Naive thymus-derived CD8-positive, alpha-beta T cell (primary cell): ENCODE measurements at regions not wholly inside any gene's neighbourhood (a gene's known extent, or its start where the extent isn't known, plus 50 kb on each side); places are given as distances from the start of the nearest gene placed in this dataset.

Source experiments
- ATAC-seq, 2 donors: fragments of 150-1000 bp; cut with Tn5 transposase in 1 of 2; sonication (Bioruptor Pico), chemical (Tn5 transposase) in 1 of 2; 1 replicate in 1 of 2; 2 replicates in 1 of 2; pipeline ENCODE4 v1.10.0; 2021; ENCODE audit warnings: mild to moderate bottlenecking in 2 of 2, moderate library complexity in 2 of 2
- POLR2A ChIA-PET: fragments of 350-600 bp; sonication (Branson Sonifier 250); formaldehyde crosslinking; loops from one replicate; lab custom pipeline; 2021; ENCODE audit warnings: antibody characterized with exemption; lab: Charles Lee
- DNase-seq, 10 donors: peaks; one replicate each; pipeline versions ENCODE4 v3.0.0 to v3.0.0-alpha.2; 2020 to 2022
- H3K27ac Mint-ChIP-seq, 10 donors: one replicate each; pipeline ENCODE4 v1.8.0; 2020 to 2022; ENCODE audit warnings: mild to moderate bottlenecking in 10 of 10, mixed read lengths in 10 of 10, moderate library complexity in 4 of 10, inconsistent platforms in 1 of 10
- H3K27me3 Mint-ChIP-seq, 5 donors: one replicate each; pipeline ENCODE4 v1.8.0; 2021 to 2022; ENCODE audit warnings: mixed read lengths in 5 of 5
- H3K36me3 Mint-ChIP-seq, 3 donors: one replicate each; pipeline ENCODE4 v1.8.0; 2020 to 2022; ENCODE audit warnings: mixed read lengths in 3 of 3, mild to moderate bottlenecking in 2 of 3, inconsistent platforms in 1 of 3
- H3K4me1 Mint-ChIP-seq, 4 donors: one replicate each; pipeline ENCODE4 v1.8.0; 2021 to 2022; ENCODE audit warnings: mixed read lengths in 4 of 4
- H3K4me3 Mint-ChIP-seq, 10 donors: one replicate each; pipeline ENCODE4 v1.8.0; 2020 to 2022; ENCODE audit warnings: mild to moderate bottlenecking in 10 of 10, mixed read lengths in 10 of 10, moderate library complexity in 6 of 10, inconsistent platforms in 1 of 10
- H3K9me3 Mint-ChIP-seq, 9 donors: one replicate each; pipeline ENCODE4 v1.8.0; 2020 to 2022; ENCODE audit warnings: mixed read lengths in 9 of 9, mild to moderate bottlenecking in 3 of 9, inconsistent platforms in 1 of 9, moderate library complexity in 1 of 9

DNA sequence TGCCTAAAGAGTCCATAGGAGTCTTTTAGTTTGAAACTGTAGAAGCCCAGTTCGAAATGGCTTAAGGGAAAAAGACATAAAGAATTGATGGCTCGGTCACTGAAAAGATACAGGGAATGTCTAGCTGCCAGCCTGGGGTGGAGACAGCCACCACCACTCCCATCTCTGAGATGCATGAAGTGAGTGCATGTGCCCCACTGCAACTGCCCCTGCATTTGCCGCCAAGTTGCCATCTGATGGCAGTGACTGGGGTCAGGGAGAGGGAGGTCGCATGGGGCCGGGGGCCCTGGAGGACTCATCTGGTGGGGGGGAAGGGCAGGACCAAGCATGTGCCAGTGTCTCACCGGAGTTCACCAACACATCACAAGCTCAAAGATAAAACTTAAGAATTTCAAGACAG, 385.8 kb upstream of the SULF2 start:
- H3K4me3 Mint-ChIP-seq, result no peak overlapping the region
- H3K9me3 Mint-ChIP-seq, result no peaks in the 10 kb centered on the region
- H3K36me3 Mint-ChIP-seq, result no peaks in the 10 kb centered on the region
- POLR2A ChIA-PET, result interaction anchor here (0.6 kb wide), 1 partner anchor 291 kb away, joined by 3 read pairs; no protein-coding TSS in a partner anchor
- no peak for ATAC-seq
- DNase-seq, result no peak
- no peak overlapping the region for H3K27ac Mint-ChIP-seq
- H3K27me3 Mint-ChIP-seq, result peaks cover 0 to 8% (median 5%) of the 10 kb centered on the region in 5 donors
- no peaks in the 10 kb centered on the region for H3K4me1 Mint-ChIP-seq

DNA sequence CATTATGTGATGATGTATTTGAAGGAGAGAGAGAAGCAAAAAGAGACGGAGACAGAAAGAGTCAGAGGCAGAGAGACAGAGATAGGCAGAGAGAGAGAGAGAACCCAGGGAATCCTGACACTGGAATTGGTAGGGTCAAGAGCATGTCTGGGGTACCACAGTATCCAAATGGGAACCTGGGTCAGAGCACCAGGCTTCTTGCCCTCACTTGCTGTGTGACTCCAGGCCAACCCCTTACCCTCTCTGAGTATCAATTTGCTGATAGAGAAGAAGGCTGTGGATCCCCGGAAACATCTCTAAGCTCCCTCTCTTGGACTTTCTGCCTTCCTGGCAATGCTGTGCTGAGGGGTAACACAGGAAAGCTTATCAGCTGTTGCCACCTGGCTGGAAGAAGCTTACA, 385.3 kb upstream of the SULF2 start:
- no peak for DNase-seq
- POLR2A ChIA-PET, result no interaction called here
- no peak for ATAC-seq
- Mint-ChIP-seq H3K4me3 (no peak overlapping the region), H3K4me1 (peaks cover 0 to under 1% (median 0%) of the 10 kb centered on the region in 4 donors), H3K27ac (no peak overlapping the region), H3K36me3 (no peaks in the 10 kb centered on the region), H3K9me3 (no peaks in the 10 kb centered on the region), H3K27me3 (peaks cover 0 to 8% (median 5%) of the 10 kb centered on the region in 5 donors)

DNA sequence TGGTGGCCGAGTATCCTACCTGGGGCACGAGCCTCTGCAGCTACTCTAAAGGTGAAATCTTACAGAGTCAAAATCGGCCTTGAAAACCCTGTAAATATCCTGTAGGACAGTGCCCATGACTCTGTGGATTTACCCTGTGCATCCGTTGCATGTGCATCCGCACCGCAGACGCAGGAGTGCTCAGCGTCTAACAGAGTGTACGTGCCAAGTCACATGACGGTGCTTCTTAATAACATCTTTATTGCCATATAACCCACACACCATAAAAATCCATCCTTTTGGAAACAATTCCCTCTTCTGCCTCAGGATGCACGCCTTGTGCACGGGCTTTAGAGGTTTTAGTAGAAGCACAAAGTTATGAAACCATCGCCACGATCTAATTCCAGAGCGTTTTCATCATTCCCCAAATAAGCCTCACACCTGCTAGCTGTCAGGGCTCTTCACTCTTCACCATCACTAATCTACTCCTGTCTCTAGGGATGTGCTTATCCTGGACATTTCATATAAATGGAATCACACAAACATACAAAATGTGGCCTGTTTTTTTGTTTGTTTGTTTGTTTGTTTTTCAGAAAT, 384.5 kb upstream of the SULF2 start:
- Mint-ChIP-seq H3K4me3 (no peak overlapping the region), H3K36me3 (no peaks in the 10 kb centered on the region), H3K4me1 (peaks cover 0 to 3% (median 0%) of the 10 kb centered on the region in 4 donors), H3K9me3 (no peaks in the 10 kb centered on the region), H3K27me3 (peaks cover 0 to 15% (median 8%) of the 10 kb centered on the region in 5 donors), H3K27ac (no peak overlapping the region)
- DNase-seq (no peak), ATAC-seq (no peak)
- POLR2A ChIA-PET, result no interaction called here

DNA sequence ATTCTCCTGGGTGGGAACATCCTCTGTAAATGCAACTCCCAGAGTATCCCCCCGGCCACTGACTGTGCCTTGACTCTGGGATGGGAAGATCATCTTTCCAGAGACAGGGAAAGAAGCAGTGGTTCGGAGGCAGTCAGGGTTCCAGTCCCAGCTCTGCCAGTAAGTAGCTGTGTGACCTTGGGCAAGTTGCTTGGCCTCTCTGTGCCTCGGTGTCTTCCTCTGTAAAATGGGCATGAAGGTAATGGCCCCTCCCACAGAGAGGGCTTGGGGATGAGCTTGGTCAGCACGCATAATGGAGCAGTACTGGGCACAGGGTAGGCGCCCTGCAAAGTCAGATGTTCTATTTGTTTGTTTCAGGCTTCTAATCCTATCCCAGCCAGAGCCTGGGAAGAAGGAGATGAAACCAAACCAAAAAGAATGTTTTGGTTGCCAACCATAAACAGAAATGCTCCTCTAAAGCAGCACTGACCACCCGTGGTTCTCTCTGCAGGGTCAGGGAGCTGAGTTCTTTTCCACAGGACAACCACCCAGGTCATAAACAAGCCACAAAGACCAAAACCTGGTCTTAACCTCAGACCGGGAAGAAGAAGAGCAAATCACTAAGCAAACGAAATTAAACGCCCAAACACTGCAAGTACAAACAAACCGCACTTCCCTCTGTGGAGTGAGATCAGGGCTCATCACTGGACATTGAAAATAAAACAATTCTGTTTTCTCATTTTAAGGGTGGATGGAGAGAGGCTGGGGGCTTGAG, 381.0 kb upstream of the SULF2 start:
- H3K4me3 Mint-ChIP-seq, result no peak overlapping the region
- no peaks in the 10 kb centered on the region for H3K36me3 Mint-ChIP-seq
- peaks cover 4 to 26% (median 10%) of the 10 kb centered on the region in 5 donors for H3K27me3 Mint-ChIP-seq
- peaks cover 0 to 3% (median 0%) of the 10 kb centered on the region in 4 donors for H3K4me1 Mint-ChIP-seq
- no peak for ATAC-seq
- no peak for DNase-seq
- POLR2A ChIA-PET, result no interaction called here
- no peaks in the 10 kb centered on the region for H3K9me3 Mint-ChIP-seq
- H3K27ac Mint-ChIP-seq, result no peak overlapping the region

DNA sequence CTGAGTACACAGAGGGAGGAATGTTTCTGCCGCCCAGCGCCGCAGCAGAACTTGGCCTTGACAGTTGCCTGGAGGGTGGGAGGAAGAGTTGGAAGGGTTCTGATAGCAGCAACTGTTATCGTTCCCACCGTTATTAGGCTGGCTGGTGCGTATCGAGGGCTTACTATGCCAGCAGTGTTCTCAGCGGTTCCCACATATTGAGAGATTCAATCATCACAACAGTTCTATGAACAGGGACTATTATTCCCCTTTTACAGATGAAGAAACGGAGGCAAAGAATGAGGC, 380.1 kb upstream of the SULF2 start:
- POLR2A ChIA-PET, result no interaction called here
- no peaks in the 10 kb centered on the region for H3K36me3 Mint-ChIP-seq
- no peaks in the 10 kb centered on the region for H3K9me3 Mint-ChIP-seq
- peaks cover 4 to 35% (median 12%) of the 10 kb centered on the region in 5 donors for H3K27me3 Mint-ChIP-seq
- no peak overlapping the region for H3K4me3 Mint-ChIP-seq
- DNase-seq (no peak), ATAC-seq (no peak)
- no peak overlapping the region for H3K27ac Mint-ChIP-seq
- H3K4me1 Mint-ChIP-seq, result peaks cover 0 to 5% (median 0%) of the 10 kb centered on the region in 4 donors

DNA sequence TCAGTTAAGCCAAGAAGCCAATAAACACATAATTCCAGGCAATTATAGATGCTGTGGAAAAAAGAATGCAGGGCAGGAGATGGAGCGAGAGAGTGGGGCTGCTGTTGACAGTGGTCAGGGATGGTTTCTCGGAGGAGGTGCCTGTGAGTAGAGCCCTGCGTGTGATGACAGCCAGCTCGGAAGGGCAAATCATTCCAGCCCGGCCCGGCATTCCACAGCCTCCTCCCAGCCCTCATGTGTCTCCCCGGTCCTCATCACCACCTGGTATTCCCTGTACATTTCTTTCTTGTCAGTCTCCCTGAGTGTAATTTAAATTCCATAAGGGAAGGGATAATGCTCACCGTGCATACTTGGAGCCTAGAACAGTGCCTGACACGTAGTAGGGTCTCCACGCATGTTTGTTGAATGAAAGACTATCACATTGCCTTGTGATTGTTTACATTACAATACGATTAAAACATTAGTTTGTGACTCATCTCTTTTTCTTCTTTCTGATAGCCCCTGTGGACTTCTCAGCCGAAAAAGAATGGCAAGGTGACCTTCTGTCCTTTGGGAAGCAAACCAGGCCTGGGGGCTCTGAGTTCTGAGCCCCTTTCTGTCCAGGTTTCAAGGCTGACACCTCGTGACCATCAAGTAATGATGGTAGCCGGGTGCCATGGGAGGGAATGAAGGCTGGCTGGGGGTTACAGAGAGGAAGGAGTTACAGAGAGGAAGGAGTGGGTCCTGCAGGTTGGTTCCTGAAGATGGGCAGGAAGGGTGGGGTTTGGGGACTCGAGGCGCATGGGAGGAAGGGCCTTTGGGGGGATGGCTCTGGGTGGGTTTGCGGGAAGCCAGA, 379.5 kb upstream of the SULF2 start:
- Mint-ChIP-seq H3K27me3 (peaks cover 4 to 36% (median 12%) of the 10 kb centered on the region in 5 donors), H3K9me3 (no peaks in the 10 kb centered on the region), H3K27ac (no peak overlapping the region), H3K4me1 (peaks cover 0 to 5% (median 0%) of the 10 kb centered on the region in 4 donors), H3K36me3 (no peaks in the 10 kb centered on the region), H3K4me3 (no peak overlapping the region)
- DNase-seq (no peak), ATAC-seq (no peak)
- POLR2A ChIA-PET, result no interaction called here

DNA sequence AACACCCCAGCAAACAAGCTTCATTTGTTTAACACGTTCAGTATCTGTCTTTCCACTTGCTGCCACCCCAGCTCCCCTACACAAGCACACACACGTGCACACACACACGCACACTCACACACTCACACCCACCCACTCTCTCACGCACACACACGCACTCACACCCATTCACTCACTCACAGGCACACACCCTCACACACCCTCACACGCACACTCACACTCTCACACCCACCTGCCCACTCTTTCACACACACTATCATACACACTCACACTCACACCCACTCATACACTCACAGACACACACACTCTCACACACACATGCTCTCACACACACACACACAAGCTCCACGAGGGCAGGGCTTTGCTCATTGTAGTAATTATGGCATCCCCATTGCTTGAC, 378.8 kb upstream of the SULF2 start:
- Mint-ChIP-seq H3K36me3 (no peaks in the 10 kb centered on the region), H3K4me1 (peaks cover 0 to 5% (median 0%) of the 10 kb centered on the region in 4 donors), H3K9me3 (no peaks in the 10 kb centered on the region), H3K27ac (no peak overlapping the region), H3K27me3 (peaks cover 4 to 41% (median 17%) of the 10 kb centered on the region in 5 donors), H3K4me3 (no peak overlapping the region)
- no peak for DNase-seq
- ATAC-seq, result no peak
- POLR2A ChIA-PET, result no interaction called here

DNA sequence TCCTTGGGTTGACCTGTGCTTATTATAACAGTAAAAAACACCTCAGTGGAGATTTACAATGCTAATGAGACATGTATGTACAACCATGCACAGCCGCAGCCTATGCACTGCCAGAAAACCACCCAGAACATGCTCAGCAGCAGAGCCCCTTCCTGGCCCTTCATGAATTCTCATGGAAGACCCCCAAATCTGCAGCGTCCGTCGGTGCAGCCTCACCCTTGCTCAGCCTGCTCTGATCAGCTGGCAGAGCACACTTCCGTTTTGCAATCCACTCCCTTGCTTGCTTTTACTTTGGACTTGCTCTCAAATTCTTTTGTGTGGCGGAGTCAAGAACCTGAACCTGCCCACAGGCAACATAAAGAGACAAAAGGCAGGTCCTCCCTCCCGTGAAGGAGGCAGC, 378.2 kb upstream of the SULF2 start:
- Mint-ChIP-seq H3K36me3 (no peaks in the 10 kb centered on the region), H3K27ac (no peak overlapping the region), H3K9me3 (no peaks in the 10 kb centered on the region), H3K4me1 (peaks cover 0 to 5% (median 0%) of the 10 kb centered on the region in 4 donors), H3K27me3 (peaks cover 4 to 41% (median 18%) of the 10 kb centered on the region in 5 donors), H3K4me3 (no peak overlapping the region)
- ATAC-seq (no peak), DNase-seq (no peak)
- POLR2A ChIA-PET, result no interaction called here

DNA sequence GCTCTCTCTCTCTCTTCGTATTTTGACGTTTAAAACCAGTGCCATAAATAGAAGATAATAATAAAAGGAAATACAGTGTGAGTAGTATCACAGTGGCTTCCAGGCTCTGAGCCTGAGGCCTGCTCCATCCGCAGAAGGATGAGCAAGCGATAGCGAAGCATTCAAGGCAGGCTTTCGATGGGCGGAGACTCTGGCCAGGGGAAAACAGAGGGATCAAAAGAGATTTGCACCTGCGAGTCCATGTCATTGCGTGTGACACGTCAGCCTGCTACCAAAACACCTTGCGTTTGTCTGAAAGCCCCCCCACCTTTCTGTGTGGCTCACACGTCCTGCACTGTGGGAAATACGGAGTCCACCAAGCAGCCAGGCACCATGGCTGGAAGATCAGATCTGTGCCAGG, 377.3 kb upstream of the SULF2 start:
- no peak for ATAC-seq
- POLR2A ChIA-PET, result no interaction called here
- Mint-ChIP-seq H3K4me1 (peaks cover 0 to 5% (median 0%) of the 10 kb centered on the region in 4 donors), H3K27me3 (peaks cover 4 to 40% (median 20%) of the 10 kb centered on the region in 5 donors), H3K27ac (no peak overlapping the region), H3K9me3 (no peaks in the 10 kb centered on the region), H3K4me3 (no peak overlapping the region), H3K36me3 (no peaks in the 10 kb centered on the region)
- DNase-seq, result no peak

DNA sequence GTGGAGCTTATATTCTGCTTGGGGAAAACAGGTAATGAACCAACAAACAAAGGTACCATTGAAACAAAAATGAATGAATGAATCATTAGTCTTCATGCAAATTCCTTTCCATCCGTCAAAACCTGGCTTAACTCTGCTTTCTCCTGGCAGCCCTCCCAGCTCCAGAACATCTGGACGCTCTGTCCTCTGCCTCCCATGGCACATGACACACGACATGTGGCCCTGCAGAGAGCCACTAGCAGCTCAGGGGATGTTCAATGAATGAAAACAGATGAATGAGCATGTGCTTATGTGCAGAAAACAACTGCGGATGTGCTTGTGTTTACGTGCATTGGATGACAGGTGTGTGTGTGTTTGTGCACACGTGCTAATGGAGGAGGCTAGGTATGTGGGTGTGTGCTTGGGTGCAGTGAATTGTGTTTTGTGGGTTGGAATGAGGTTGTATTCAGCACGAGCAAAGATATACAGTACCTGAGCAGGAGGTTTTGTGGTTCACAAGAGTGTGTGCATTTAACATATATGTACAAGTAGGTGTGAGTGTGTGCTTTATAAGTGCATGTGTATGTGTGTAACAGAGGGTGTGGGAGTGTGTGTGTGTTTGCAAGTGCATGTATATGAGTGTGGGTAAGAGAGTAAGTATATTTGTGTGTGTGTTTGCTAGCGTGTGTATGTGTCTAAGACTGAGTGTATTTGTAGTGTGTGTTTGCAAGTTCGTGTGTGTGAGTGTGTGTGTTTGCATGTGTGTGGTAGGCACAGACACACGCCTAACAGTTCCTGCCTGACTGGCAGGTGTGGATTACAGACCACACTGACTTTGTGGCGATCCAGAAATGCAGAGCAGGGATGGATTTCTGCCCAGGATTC, 374.1 kb upstream of the SULF2 start:
- POLR2A ChIA-PET, result no interaction called here
- Mint-ChIP-seq H3K9me3 (peaks cover 0 to 20% (median 5%) of the 10 kb centered on the region in 9 donors), H3K4me3 (no peak overlapping the region), H3K27me3 (peaks cover 8 to 35% (median 16%) of the 10 kb centered on the region in 5 donors), H3K27ac (no peak overlapping the region), H3K36me3 (peaks cover 0 to 6% (median 0%) of the 10 kb centered on the region in 3 donors), H3K4me1 (peaks cover 0 to 2% (median 0%) of the 10 kb centered on the region in 4 donors)
- no peak for DNase-seq
- no peak for ATAC-seq

DNA sequence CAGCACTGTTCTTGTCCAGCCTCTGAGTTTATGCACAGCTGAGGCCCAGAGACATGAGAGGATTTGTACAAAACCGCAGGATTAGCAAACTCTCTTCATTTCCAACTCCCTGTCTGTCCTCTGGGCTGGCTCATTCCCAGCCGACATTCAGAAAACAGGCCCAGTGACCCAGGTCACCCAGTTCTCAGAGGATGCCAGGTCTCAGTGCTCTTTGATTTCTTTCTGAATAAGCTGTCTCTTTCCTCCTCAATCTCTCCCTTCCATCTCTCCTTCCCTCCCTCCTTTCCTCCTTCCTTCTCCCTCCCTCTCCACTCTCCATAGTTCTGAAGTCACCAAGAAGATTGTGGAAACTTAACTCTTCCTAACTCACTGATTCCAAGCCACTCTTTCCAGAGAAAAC, 372.7 kb upstream of the SULF2 start:
- H3K9me3 Mint-ChIP-seq, result peaks cover 0 to 20% (median 6%) of the 10 kb centered on the region in 9 donors
- ATAC-seq, result no peak
- peaks cover 0 to 6% (median 0%) of the 10 kb centered on the region in 3 donors for H3K36me3 Mint-ChIP-seq
- no peak overlapping the region for H3K27ac Mint-ChIP-seq
- H3K27me3 Mint-ChIP-seq, result peaks cover 4 to 36% (median 13%) of the 10 kb centered on the region in 5 donors
- POLR2A ChIA-PET, result no interaction called here
- peaks cover 0 to 2% (median 0%) of the 10 kb centered on the region in 4 donors for H3K4me1 Mint-ChIP-seq
- DNase-seq, result no peak
- no peak overlapping the region for H3K4me3 Mint-ChIP-seq

DNA sequence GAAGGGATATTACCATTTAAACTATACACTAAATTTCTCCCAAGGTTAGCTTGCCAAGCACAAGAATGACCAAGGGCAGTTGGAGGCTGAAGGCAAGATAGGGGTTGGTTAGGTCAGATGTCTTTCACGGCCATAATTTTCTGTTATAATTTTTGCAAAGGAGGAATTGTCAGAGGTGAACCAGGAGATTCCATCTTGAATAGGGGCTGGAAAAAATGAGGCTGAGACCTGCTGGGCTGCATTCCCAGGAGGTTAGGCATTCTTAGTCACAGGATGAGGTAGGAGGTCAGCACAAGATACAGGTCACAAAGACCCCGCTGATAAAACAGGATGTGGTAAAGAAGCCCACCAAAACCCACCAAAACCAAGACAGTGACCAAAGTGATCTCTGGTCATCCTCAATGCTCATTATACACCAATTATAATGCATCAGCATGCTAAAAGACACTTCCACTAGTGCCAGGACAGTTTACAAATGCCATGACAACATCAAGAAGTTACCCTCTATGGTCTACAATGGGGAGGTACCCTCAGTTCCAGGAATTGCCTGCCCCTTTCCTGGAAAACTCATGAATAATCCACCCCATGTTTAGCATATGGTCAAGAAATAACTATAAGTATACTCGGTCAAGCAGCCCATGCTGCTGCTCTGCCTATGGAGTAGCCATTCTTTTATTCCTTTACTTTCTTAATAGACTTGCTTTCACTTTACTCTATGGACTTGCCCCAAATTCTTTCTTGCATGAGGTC, 371.8 kb upstream of the SULF2 start:
- ATAC-seq (no peak), DNase-seq (no peak)
- POLR2A ChIA-PET, result no interaction called here
- Mint-ChIP-seq H3K27ac (no peak overlapping the region), H3K4me1 (peaks cover 0 to 2% (median 0%) of the 10 kb centered on the region in 4 donors), H3K4me3 (no peak overlapping the region), H3K9me3 (peaks cover 0 to 20% (median 6%) of the 10 kb centered on the region in 9 donors), H3K27me3 (peaks cover 4 to 35% (median 13%) of the 10 kb centered on the region in 5 donors), H3K36me3 (peaks cover 0 to 6% (median 0%) of the 10 kb centered on the region in 3 donors)
